Activated CD8-positive, alpha-beta T cell treated with anti-CD3 and anti-CD28 coated beads, Interleukin-2, amount 10 ng/mL, durations not matched to agents 7 days and 5 days (primary cell): ENCODE measurements at regions not wholly inside any gene's neighbourhood (a gene's known extent, or its start where the extent isn't known, plus 50 kb on each side); places are given as distances from the start of the nearest gene placed in this dataset.
"Not testable (repeated sequence)": the region's sequence is repeated elsewhere in the genome, so short reads cannot be mapped to it uniquely, and the experiment has no call there.

Source experiments
- ATAC-seq: fragments of 150-1000 bp; cut with Tn5 transposase; one replicate; pipeline ENCODE4 v1.10.0; 2021; ENCODE audit warnings: moderate library complexity
- CTCF ChIA-PET: fragments of 350-600 bp; sonication (Branson Sonifier 250); formaldehyde crosslinking; loops from one replicate; lab custom pipeline; 2021; ENCODE audit warnings: antibody characterized with exemption; lab: Charles Lee
- POLR2A ChIA-PET: fragments of 350-600 bp; sonication (Branson Sonifier 250); formaldehyde crosslinking; loops from one replicate; lab custom pipeline; 2021; ENCODE audit warnings: antibody characterized with exemption; lab: Charles Lee
- DNase-seq: peaks from one replicate; pipeline ENCODE4 v3.0.0-alpha.2; 2020
- H3K27ac Mint-ChIP-seq: one replicate; pipeline ENCODE4 v1.8.0; 2021; ENCODE audit warnings: mild to moderate bottlenecking, mixed read lengths
- H3K27me3 Mint-ChIP-seq: one replicate; pipeline ENCODE4 v1.8.0; 2021; ENCODE audit warnings: low read depth, mixed read lengths
- H3K36me3 Mint-ChIP-seq: one replicate; pipeline ENCODE4 v1.8.0; 2021; ENCODE audit warnings: low read depth, mixed read lengths
- H3K4me1 Mint-ChIP-seq: one replicate; pipeline ENCODE4 v1.8.0; 2021; ENCODE audit warnings: low read depth, mixed read lengths
- H3K4me3 Mint-ChIP-seq: one replicate; pipeline ENCODE4 v1.8.0; 2021; ENCODE audit warnings: mild to moderate bottlenecking, mixed read lengths
- H3K9me3 Mint-ChIP-seq: one replicate; pipeline ENCODE4 v1.8.0; 2022; ENCODE audit warnings: mixed read lengths; ENCODE audit not compliant: insufficient read depth

GRCh38 chr14:53628732-53629430, 327.7 kb downstream of the BMP4 start:
- DNase-seq (no peak), ATAC-seq (no peak)
- Mint-ChIP-seq H3K36me3 (no peaks in the 10 kb centered on the region), H3K4me3 (no peak overlapping the region), H3K27me3 (no peaks in the 10 kb centered on the region), H3K9me3 (no peaks in the 10 kb centered on the region), H3K4me1 (no peaks in the 10 kb centered on the region), H3K27ac (no peak overlapping the region)
- ChIA-PET CTCF (no interaction called here), POLR2A (no interaction called here)

DNA sequence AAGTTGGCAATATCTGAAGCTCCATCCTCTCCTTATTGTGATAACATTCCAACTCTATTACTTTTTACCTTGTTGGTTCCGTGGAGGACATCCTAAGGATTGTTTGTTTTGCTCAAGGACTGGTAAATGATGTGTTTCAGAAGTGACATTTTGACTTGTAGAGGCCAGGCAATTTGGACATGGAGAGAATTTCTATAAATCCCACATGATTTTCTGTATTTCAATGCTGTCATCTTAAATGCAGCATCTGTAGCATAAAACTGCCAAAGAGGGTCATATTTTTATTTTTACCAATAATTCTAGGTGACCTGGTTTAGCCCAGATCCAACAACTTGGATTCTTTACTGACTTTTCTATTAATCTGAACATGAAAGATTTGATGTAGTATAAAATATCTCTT, 328.4 kb downstream of the BMP4 start:
- no peak for DNase-seq
- H3K4me3 Mint-ChIP-seq = no peak overlapping the region
- H3K4me1 Mint-ChIP-seq = no peaks in the 10 kb centered on the region
- no peaks in the 10 kb centered on the region for H3K36me3 Mint-ChIP-seq
- no peak for ATAC-seq
- ChIA-PET POLR2A (no interaction called here), CTCF (no interaction called here)
- no peaks in the 10 kb centered on the region for H3K9me3 Mint-ChIP-seq
- no peaks in the 10 kb centered on the region for H3K27me3 Mint-ChIP-seq
- no peak overlapping the region for H3K27ac Mint-ChIP-seq

DNA sequence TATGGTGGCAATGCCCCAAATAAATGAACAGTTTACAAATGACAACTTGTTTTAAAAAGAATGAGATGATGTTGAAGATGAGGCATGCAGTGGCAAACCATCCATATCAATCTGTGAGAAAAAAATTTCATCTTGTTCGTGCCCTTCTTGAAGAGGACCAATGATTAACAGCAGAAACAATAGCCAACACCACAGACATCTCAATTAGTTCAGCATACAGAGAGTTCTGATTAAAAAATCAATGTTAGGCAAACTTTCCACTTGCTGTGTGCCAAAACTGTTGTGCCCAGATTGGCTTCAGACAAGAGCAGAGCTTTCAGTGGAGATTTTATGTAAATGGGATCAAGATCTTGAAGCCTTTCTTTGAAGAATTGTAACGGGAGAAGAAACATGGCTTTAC, 329.9 kb downstream of the BMP4 start:
- Mint-ChIP-seq H3K36me3 (no peaks in the 10 kb centered on the region), H3K4me1 (no peaks in the 10 kb centered on the region), H3K27me3 (no peaks in the 10 kb centered on the region), H3K9me3 (no peaks in the 10 kb centered on the region), H3K27ac (no peak overlapping the region), H3K4me3 (no peak overlapping the region)
- DNase-seq (no peak), ATAC-seq (no peak)
- ChIA-PET CTCF (no interaction called here), POLR2A (no interaction called here)

- Mint-ChIP-seq H3K36me3 (no peaks in the 10 kb centered on the region), H3K4me3 (no peak overlapping the region), H3K9me3 (no peaks in the 10 kb centered on the region), H3K27me3 (no peaks in the 10 kb centered on the region), H3K27ac (no peak overlapping the region), H3K4me1 (no peaks in the 10 kb centered on the region)
- DNase-seq (no peak), ATAC-seq (no peak)
- ChIA-PET POLR2A (no interaction called here), CTCF (no interaction called here)
These were observed 334.2 kb downstream of the BMP4 start for GRCh38 chr14:53622447-53622846.

GRCh38 chr14:53621921-53622320, 334.7 kb downstream of the BMP4 start:
- Mint-ChIP-seq H3K4me3 (no peak overlapping the region), H3K36me3 (no peaks in the 10 kb centered on the region), H3K9me3 (no peaks in the 10 kb centered on the region), H3K4me1 (no peaks in the 10 kb centered on the region), H3K27ac (no peak overlapping the region), H3K27me3 (no peaks in the 10 kb centered on the region)
- CTCF ChIA-PET = no interaction called here
- ATAC-seq (no peak), DNase-seq (no peak)
- POLR2A ChIA-PET = no interaction called here

- Mint-ChIP-seq H3K4me3 (no peak overlapping the region), H3K27ac (no peak overlapping the region), H3K4me1 (no peaks in the 10 kb centered on the region), H3K9me3 (no peaks in the 10 kb centered on the region), H3K36me3 (no peaks in the 10 kb centered on the region), H3K27me3 (no peaks in the 10 kb centered on the region)
- ATAC-seq (no peak), DNase-seq (no peak)
- CTCF ChIA-PET = no interaction called here
- POLR2A ChIA-PET = no interaction called here
These were observed 335.2 kb downstream of the BMP4 start for GRCh38 chr14:53621433-53621832.

- H3K4me3 Mint-ChIP-seq = no peak overlapping the region
- ChIA-PET POLR2A (no interaction called here), CTCF (no interaction called here)
- no peak overlapping the region for H3K27ac Mint-ChIP-seq
- DNase-seq (no peak), ATAC-seq (no peak)
- no peaks in the 10 kb centered on the region for H3K4me1 Mint-ChIP-seq
- no peaks in the 10 kb centered on the region for H3K36me3 Mint-ChIP-seq
- no peaks in the 10 kb centered on the region for H3K27me3 Mint-ChIP-seq
- H3K9me3 Mint-ChIP-seq = no peaks in the 10 kb centered on the region
These were observed 335.7 kb downstream of the BMP4 start for GRCh38 chr14:53620890-53621289.

GRCh38 chr14:53620317-53620716, 336.3 kb downstream of the BMP4 start:
- no peak for ATAC-seq
- H3K36me3 Mint-ChIP-seq = no peaks in the 10 kb centered on the region
- no peaks in the 10 kb centered on the region for H3K9me3 Mint-ChIP-seq
- H3K4me1 Mint-ChIP-seq = no peaks in the 10 kb centered on the region
- CTCF ChIA-PET = interaction anchor here (0.6 kb wide), 1 partner anchor 1863 kb away, joined by 3 read pairs; no protein-coding TSS in a partner anchor
- DNase-seq = no peak
- no peaks in the 10 kb centered on the region for H3K27me3 Mint-ChIP-seq
- H3K27ac Mint-ChIP-seq = no peak overlapping the region
- no peak overlapping the region for H3K4me3 Mint-ChIP-seq
- POLR2A ChIA-PET = no interaction called here

DNA sequence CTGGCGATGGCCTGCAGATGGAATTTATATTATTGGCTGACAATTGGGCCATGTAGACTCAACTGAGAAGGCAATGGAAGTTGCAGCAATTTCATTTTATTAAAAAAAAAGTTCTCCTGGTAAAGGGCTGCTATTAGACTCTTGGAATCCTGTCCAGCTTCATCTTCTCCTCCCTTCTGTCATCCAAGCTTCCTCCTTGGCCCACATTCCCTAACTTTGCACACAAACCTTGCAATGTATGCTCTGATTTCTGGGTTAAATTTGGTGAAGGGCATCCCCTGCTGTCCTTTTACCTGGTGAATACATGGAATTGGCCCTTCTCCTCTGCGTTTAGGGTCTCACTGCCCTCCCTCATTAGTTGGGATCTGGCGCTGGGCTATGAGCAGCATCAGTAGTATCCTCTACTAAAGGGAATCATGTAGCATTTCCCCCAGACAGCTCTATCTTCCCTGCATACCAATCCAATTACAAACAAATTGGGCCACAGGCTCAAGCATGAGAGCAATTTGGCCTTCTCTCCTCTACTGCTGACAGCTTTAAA, 336.9 kb downstream of the BMP4 start:
- Mint-ChIP-seq H3K36me3 (no peaks in the 10 kb centered on the region), H3K27ac (no peak overlapping the region), H3K9me3 (no peaks in the 10 kb centered on the region), H3K4me1 (no peaks in the 10 kb centered on the region), H3K27me3 (no peaks in the 10 kb centered on the region), H3K4me3 (no peak overlapping the region)
- DNase-seq = no peak
- CTCF ChIA-PET = no interaction called here
- POLR2A ChIA-PET = no interaction called here
- ATAC-seq = no peak

GRCh38 chr14:53616536-53616935, 340.1 kb downstream of the BMP4 start:
- POLR2A ChIA-PET, H3K9me3 Mint-ChIP-seq, H3K27ac Mint-ChIP-seq, ATAC-seq, H3K27me3 Mint-ChIP-seq, CTCF ChIA-PET, H3K4me3 Mint-ChIP-seq, H3K36me3 Mint-ChIP-seq, H3K4me1 Mint-ChIP-seq, DNase-seq: not testable (repeated sequence)

DNA sequence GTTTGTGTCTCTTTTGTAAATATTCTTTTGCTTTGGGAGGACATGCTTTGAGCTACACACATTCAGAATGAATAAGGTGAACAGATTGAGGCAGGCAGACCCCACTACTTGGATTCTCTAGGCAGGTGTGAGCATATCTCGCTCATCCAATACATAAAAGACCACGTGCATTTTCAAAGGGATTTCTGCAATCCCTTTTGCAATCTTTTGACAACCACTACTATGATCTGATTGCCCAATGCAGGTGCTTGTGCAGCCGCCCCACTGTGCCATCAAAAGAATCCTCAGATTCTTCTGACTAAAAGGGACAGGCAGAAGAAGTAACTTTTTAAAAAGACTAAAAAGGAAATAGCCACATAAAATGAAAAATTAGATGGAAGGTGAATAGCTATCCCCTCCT, 341.4 kb downstream of the BMP4 start:
- POLR2A ChIA-PET = no interaction called here
- no peaks in the 10 kb centered on the region for H3K4me1 Mint-ChIP-seq
- no peaks in the 10 kb centered on the region for H3K9me3 Mint-ChIP-seq
- no peak for ATAC-seq
- H3K4me3 Mint-ChIP-seq = no peak overlapping the region
- no peaks in the 10 kb centered on the region for H3K27me3 Mint-ChIP-seq
- no peak for DNase-seq
- CTCF ChIA-PET = no interaction called here
- H3K27ac Mint-ChIP-seq = no peak overlapping the region
- H3K36me3 Mint-ChIP-seq = no peaks in the 10 kb centered on the region

DNA sequence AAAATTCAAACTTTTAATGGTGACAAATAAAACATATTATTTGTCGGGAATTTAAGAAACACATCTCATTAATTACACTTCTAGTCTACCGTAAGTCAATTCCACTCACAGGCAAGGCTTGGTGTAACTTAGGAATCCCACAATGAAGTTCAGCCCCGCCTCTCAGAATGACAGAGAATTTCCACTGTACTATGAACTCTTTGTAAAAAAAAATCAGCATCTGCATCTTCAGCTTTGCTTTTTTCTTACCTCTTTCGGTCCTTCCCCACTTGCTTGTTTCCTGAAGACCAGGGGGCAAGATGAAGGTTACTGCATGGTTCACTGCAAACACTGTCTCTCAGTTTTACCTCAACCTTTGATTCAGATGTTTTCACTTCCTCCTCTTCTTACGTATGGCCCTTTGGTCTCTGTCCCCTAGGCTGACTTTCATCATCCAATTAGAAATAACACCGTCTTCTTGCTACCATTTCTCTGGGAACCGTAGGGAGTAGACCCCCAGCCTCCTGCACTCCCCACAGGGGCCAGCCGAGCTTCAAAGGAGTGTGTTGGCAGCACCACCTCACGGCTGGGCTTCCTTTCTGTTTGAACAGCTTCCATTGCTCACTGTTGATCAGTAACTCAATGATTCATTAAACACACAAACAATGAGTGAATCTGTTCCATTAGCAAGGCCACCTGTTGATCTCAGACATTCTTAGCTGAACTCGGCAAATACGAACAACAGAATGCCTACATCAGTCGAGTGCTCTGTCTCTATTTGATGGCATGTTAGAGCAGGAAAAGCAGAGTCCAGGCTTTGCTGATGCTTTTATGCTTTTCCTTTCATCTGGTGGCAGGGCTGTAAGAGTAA, 343.0 kb downstream of the BMP4 start:
- no peaks in the 10 kb centered on the region for H3K27me3 Mint-ChIP-seq
- ChIA-PET CTCF (no interaction called here), POLR2A (no interaction called here)
- no peak overlapping the region for H3K4me3 Mint-ChIP-seq
- H3K9me3 Mint-ChIP-seq = no peaks in the 10 kb centered on the region
- H3K36me3 Mint-ChIP-seq = no peaks in the 10 kb centered on the region
- DNase-seq (no peak), ATAC-seq (no peak)
- H3K27ac Mint-ChIP-seq = no peak overlapping the region
- H3K4me1 Mint-ChIP-seq = no peaks in the 10 kb centered on the region
